ENCODE measurements at regions not wholly inside any gene's neighbourhood (a gene's known extent, or its start where the extent isn't known, plus 50 kb on each side); places are given as distances from the start of the nearest gene placed in this dataset.

DNA sequence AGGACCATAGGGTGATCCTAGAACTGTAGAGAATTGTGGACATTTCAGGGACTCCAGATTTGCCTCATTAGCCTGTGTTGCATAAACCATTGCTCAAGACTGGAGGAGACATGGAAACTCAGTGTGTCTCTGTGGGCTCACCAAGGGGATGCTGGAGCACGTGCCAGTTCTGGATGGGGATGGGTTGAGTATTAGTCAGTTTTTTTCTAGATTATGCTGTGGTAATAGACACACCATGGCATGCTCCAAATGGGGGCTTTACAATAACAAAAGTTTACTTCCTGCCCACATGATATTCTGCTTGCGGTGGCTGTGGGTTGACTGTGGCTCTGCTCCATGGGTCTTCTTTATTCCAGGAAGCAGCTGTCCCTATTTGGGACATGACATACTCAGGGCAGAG lies 125.4 kb downstream of the FOXD2 start:
- TF ChIP-seq, protein P1, sequence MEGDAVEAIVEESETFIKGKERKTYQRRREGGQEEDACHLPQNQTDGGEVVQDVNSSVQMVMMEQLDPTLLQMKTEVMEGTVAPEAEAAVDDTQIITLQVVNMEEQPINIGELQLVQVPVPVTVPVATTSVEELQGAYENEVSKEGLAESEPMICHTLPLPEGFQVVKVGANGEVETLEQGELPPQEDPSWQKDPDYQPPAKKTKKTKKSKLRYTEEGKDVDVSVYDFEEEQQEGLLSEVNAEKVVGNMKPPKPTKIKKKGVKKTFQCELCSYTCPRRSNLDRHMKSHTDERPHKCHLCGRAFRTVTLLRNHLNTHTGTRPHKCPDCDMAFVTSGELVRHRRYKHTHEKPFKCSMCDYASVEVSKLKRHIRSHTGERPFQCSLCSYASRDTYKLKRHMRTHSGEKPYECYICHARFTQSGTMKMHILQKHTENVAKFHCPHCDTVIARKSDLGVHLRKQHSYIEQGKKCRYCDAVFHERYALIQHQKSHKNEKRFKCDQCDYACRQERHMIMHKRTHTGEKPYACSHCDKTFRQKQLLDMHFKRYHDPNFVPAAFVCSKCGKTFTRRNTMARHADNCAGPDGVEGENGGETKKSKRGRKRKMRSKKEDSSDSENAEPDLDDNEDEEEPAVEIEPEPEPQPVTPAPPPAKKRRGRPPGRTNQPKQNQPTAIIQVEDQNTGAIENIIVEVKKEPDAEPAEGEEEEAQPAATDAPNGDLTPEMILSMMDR (IDR thresholded peaks at IDR 0.05), result no peak
- no peak for TF ChIP-seq EZH2 (IDR thresholded peaks at IDR 0.05; ENCODE audit: borderline replicate concordance, insufficient read depth, low read depth, low read length, poor library complexity, severe bottlenecking)

All from B cell (primary cell).